ENCODE measurements at regions not wholly inside any gene's neighbourhood (a gene's known extent, or its start where the extent isn't known, plus 50 kb on each side); places are given as distances from the start of the nearest gene placed in this dataset.

GRCh38 chr9:13901176-13901575, 412.8 kb downstream of the NFIB start:
- no peak overlapping the region for H3K27ac ChIP-seq
- H3F3A ChIP-seq (ENCODE audit: low read depth): no peaks in the 10 kb centered on the region
- Mint-ChIP-seq H3K27ac (no peak overlapping the region), H3K4me1 (peaks cover 27% of the 10 kb centered on the region), H3K27me3 (ENCODE audit: insufficient read depth, low read depth) (no peaks in the 10 kb centered on the region), H3K4me3 (no peak overlapping the region), H3K9me3 (peaks cover 4% of the 10 kb centered on the region), H3K36me3 (no peaks in the 10 kb centered on the region)
- peaks cover 22% of the 10 kb centered on the region for H3K4me1 ChIP-seq
- no peak overlapping the region for H3K9ac ChIP-seq
- no peak overlapping the region for H2AFZ ChIP-seq (replicated peaks)
- no peak for DNase-seq (ENCODE audit: low spot score)
- H3K36me3 ChIP-seq: no peaks in the 10 kb centered on the region
- no peaks in the 10 kb centered on the region for H4K20me1 ChIP-seq (ENCODE audit: low read depth)
- no peaks in the 10 kb centered on the region for H3K27me3 ChIP-seq
- H3K79me2 ChIP-seq (ENCODE audit: low read depth): no peaks in the 10 kb centered on the region
- no peak overlapping the region for H3K4me2 ChIP-seq
- TF ChIP-seq EZH2phosphoT487 (IDR thresholded peaks at IDR 0.05) (no peak), EZH2 (IDR thresholded peaks at IDR 0.05) (no peak), CTCF (IDR thresholded peaks at IDR 0.05) (no peak)
- H3K4me3 ChIP-seq: no peak overlapping the region
- no peaks in the 10 kb centered on the region for H3K9me3 ChIP-seq (ENCODE audit: low read depth)

- no peak overlapping the region for H3K9ac ChIP-seq
- H3K27me3 Mint-ChIP-seq (ENCODE audit: insufficient read depth, low read depth): no peaks in the 10 kb centered on the region
- peak; percentile 5 for DNase-seq (ENCODE audit: low spot score)
- no peak overlapping the region for H3K27ac Mint-ChIP-seq
- H3K4me2 ChIP-seq: no peak overlapping the region
- H3K4me1 Mint-ChIP-seq: peaks cover 27% of the 10 kb centered on the region
- no peaks in the 10 kb centered on the region for H3K79me2 ChIP-seq (ENCODE audit: low read depth)
- no peak for TF ChIP-seq CTCF (IDR thresholded peaks at IDR 0.05)
- TF ChIP-seq EZH2 (IDR thresholded peaks at IDR 0.05): no peak
- TF ChIP-seq EZH2phosphoT487 (IDR thresholded peaks at IDR 0.05): no peak
- H3K36me3 Mint-ChIP-seq: no peaks in the 10 kb centered on the region
- H3K4me1 ChIP-seq: peaks cover 22% of the 10 kb centered on the region
- H3K9me3 Mint-ChIP-seq: no peaks in the 10 kb centered on the region
- no peak overlapping the region for H3K4me3 Mint-ChIP-seq
- H3K36me3 ChIP-seq: no peaks in the 10 kb centered on the region
- H4K20me1 ChIP-seq (ENCODE audit: low read depth): no peaks in the 10 kb centered on the region
- no peaks in the 10 kb centered on the region for H3F3A ChIP-seq (ENCODE audit: low read depth)
- no peaks in the 10 kb centered on the region for H3K9me3 ChIP-seq (ENCODE audit: low read depth)
- no peaks in the 10 kb centered on the region for H3K27me3 ChIP-seq
- no peak overlapping the region for H2AFZ ChIP-seq (replicated peaks)
- no peak overlapping the region for H3K4me3 ChIP-seq
- H3K27ac ChIP-seq: no peak overlapping the region
Measured at GRCh38 chr9:13900449-13900848, 413.5 kb downstream of the NFIB start.

GRCh38 chr9:13899924-13900323, 414.0 kb downstream of the NFIB start:
- no peaks in the 10 kb centered on the region for H4K20me1 ChIP-seq (ENCODE audit: low read depth)
- Mint-ChIP-seq H3K4me3 (no peak overlapping the region), H3K36me3 (no peaks in the 10 kb centered on the region), H3K4me1 (peaks cover 27% of the 10 kb centered on the region), H3K27me3 (ENCODE audit: insufficient read depth, low read depth) (no peaks in the 10 kb centered on the region), H3K27ac (no peak overlapping the region), H3K9me3 (no peaks in the 10 kb centered on the region)
- H3K4me1 ChIP-seq: peaks cover 22% of the 10 kb centered on the region
- no peaks in the 10 kb centered on the region for H3F3A ChIP-seq (ENCODE audit: low read depth)
- no peak overlapping the region for H2AFZ ChIP-seq (replicated peaks)
- H3K27me3 ChIP-seq: no peaks in the 10 kb centered on the region
- no peak for TF ChIP-seq CTCF (IDR thresholded peaks at IDR 0.05)
- H3K9ac ChIP-seq: no peak overlapping the region
- H3K27ac ChIP-seq: no peak overlapping the region
- peak; percentile 13 for DNase-seq (ENCODE audit: low spot score)
- no peaks in the 10 kb centered on the region for H3K9me3 ChIP-seq (ENCODE audit: low read depth)
- H3K36me3 ChIP-seq: no peaks in the 10 kb centered on the region
- no peak overlapping the region for H3K4me3 ChIP-seq
- H3K79me2 ChIP-seq (ENCODE audit: low read depth): no peaks in the 10 kb centered on the region
- H3K4me2 ChIP-seq: no peak overlapping the region

GRCh38 chr9:13898957-13899356, 415.0 kb downstream of the NFIB start:
- Histone ChIP-seq H3K9me3 (ENCODE audit: low read depth) (no peaks in the 10 kb centered on the region), H3K79me2 (ENCODE audit: low read depth) (no peaks in the 10 kb centered on the region), H3K36me3 (no peaks in the 10 kb centered on the region), H3K9ac (no peak overlapping the region), H2AFZ (replicated peaks) (no peak overlapping the region), H3K27me3 (no peaks in the 10 kb centered on the region), H3K4me2 (no peak overlapping the region), H3K27ac (no peak overlapping the region), H3K4me1 (peaks cover 22% of the 10 kb centered on the region), H3F3A (ENCODE audit: low read depth) (no peaks in the 10 kb centered on the region), H4K20me1 (ENCODE audit: low read depth) (no peaks in the 10 kb centered on the region), H3K4me3 (no peak overlapping the region)
- TF ChIP-seq EZH2phosphoT487 (IDR thresholded peaks at IDR 0.05) (no peak), CTCF (IDR thresholded peaks at IDR 0.05) (no peak), EZH2 (IDR thresholded peaks at IDR 0.05) (no peak)
- Mint-ChIP-seq H3K27ac (no peak overlapping the region), H3K27me3 (ENCODE audit: insufficient read depth, low read depth) (no peaks in the 10 kb centered on the region), H3K36me3 (no peaks in the 10 kb centered on the region), H3K4me1 (peaks cover 27% of the 10 kb centered on the region), H3K9me3 (no peaks in the 10 kb centered on the region), H3K4me3 (no peak overlapping the region)
- no peak for DNase-seq (ENCODE audit: low spot score)
